Gastrocnemius medialis (tissue), 4 donors: ENCODE measurements at regions not wholly inside any gene's neighbourhood (a gene's known extent, or its start where the extent isn't known, plus 50 kb on each side); places are given as distances from the start of the nearest gene placed in this dataset.

Experiments used
- CTCF ChIP-seq, 5 experiments: fragments of 450-650 bp in 3 of 5; fragments of 200-600 bp in 2 of 5; sonication (generic) in 2 of 5; IDR thresholded peaks in 4 of 5; conservative IDR thresholded peaks in 1 of 5; 1 replicate in 4 of 5; 2 replicates in 1 of 5; pipeline ENCODE4 v1.5.1; 2016 to 2019; ENCODE audit warnings: antibody characterized with exemption in 5 of 5, mild to moderate bottlenecking in 3 of 5, moderate library complexity in 3 of 5
- POLR2A ChIP-seq, 2 donors: fragments of 450-650 bp; IDR thresholded peaks; one replicate each; pipeline ENCODE4 v1.6.1; 2017; ENCODE audit warnings: antibody characterized with exemption in 2 of 2, mild to moderate bottlenecking in 2 of 2, moderate library complexity in 2 of 2

- TF ChIP-seq POLR2A (IDR thresholded peaks at IDR 0.05) (no peak), CTCF (IDR thresholded peaks at IDR 0.05 in 4 of 5, conservative IDR thresholded peaks at IDR 0.05 in 1 of 5) (no peak)
Observed at GRCh38 chr13:47886314-47886713, 114.8 kb downstream of the SUCLA2 start.
